GM12892 (cell line): ENCODE measurements at regions not wholly inside any gene's neighbourhood (a gene's known extent, or its start where the extent isn't known, plus 50 kb on each side); places are given as distances from the start of the nearest gene placed in this dataset.
"Not testable (repeated sequence)": the region's sequence is repeated elsewhere in the genome, so short reads cannot be mapped to it uniquely, and the experiment has no call there.

Experiments
- DNase-seq: peaks from one replicate; pipeline ENCODE4 v3.0.0; 2011; ENCODE audit not compliant: insufficient read length
- FAIRE-seq: peaks from 2 replicates; lab custom pipeline; 2011; peaks lifted over from hg19 to GRCh38; lab: Jason Lieb, UNC
- POLR2A ChIP-seq: IDR thresholded peaks from 2 replicates; pipeline ENCODE4 v1.6.1; 2011; ENCODE audit warnings: low read depth, low read length, control low read depth
- POLR2AphosphoS5 ChIP-seq: IDR thresholded peaks from 2 replicates; pipeline ENCODE4 v1.6.1; 2011; ENCODE audit warnings: low read depth, low read length, control low read depth
- TAF1 ChIP-seq: IDR thresholded peaks from 2 replicates; pipeline ENCODE4 v1.6.1; 2011; ENCODE audit warnings: low read depth, mild to moderate bottlenecking, control low read depth, low read length, borderline replicate concordance

GRCh38 chr6:21870076-21870730, 276.7 kb downstream of the SOX4 start:
- FAIRE-seq (peak; percentile 40), DNase-seq (no peak)
- TF ChIP-seq POLR2A: no peak
- no peak for TF ChIP-seq POLR2AphosphoS5
- no peak for TF ChIP-seq TAF1

- no peak for DNase-seq
- no peak for FAIRE-seq
- TF ChIP-seq POLR2AphosphoS5: no peak
- no peak for TF ChIP-seq POLR2A
- no peak for TF ChIP-seq TAF1
Measured at GRCh38 chr6:21871831-21872230, 278.3 kb downstream of the SOX4 start.

GRCh38 chr6:21872749-21873148, 279.2 kb downstream of the SOX4 start:
- DNase-seq (no peak), FAIRE-seq (no peak)
- TF ChIP-seq POLR2AphosphoS5: no peak
- TF ChIP-seq POLR2A: no peak
- no peak for TF ChIP-seq TAF1

- no peak for DNase-seq
- no peak for FAIRE-seq
- no peak for TF ChIP-seq TAF1
- no peak for TF ChIP-seq POLR2A
- no peak for TF ChIP-seq POLR2AphosphoS5
Measured at GRCh38 chr6:21873562-21873961, 280.0 kb downstream of the SOX4 start.

GRCh38 chr6:21874372-21874771, 280.8 kb downstream of the SOX4 start:
- FAIRE-seq (no peak), DNase-seq (no peak)
- no peak for TF ChIP-seq POLR2AphosphoS5
- no peak for TF ChIP-seq POLR2A
- TF ChIP-seq TAF1: no peak

GRCh38 chr6:21877037-21877436, 283.5 kb downstream of the SOX4 start:
- not testable (repeated sequence) for FAIRE-seq

GRCh38 chr6:21880249-21880648, 286.7 kb downstream of the SOX4 start:
- not testable (repeated sequence) for DNase-seq, FAIRE-seq

More at GRCh38 chr6:21877037-21877436, 283.5 kb downstream of the SOX4 start:
- DNase-seq: not testable (repeated sequence)

GRCh38 chr6:21881969-21882465, 288.5 kb downstream of the SOX4 start:
- no peak for TF ChIP-seq POLR2AphosphoS5
- no peak for TF ChIP-seq TAF1
- no peak for TF ChIP-seq POLR2A
- FAIRE-seq (no peak), DNase-seq (no peak)

GRCh38 chr6:21883595-21884328, 290.2 kb downstream of the SOX4 start:
- FAIRE-seq: no peak
- no peak for TF ChIP-seq POLR2AphosphoS5
- no peak for TF ChIP-seq TAF1
- TF ChIP-seq POLR2A: no peak
- no peak for DNase-seq

GRCh38 chr6:21885111-21885510, 291.6 kb downstream of the SOX4 start:
- no peak for TF ChIP-seq POLR2A
- no peak for TF ChIP-seq TAF1
- TF ChIP-seq POLR2AphosphoS5: no peak
- DNase-seq: no peak

GRCh38 chr6:21885532-21886114, 292.1 kb downstream of the SOX4 start:
- DNase-seq: no peak
- FAIRE-seq: no peak
- TF ChIP-seq POLR2A: no peak
- TF ChIP-seq POLR2AphosphoS5: no peak
- no peak for TF ChIP-seq TAF1

More at GRCh38 chr6:21885111-21885510, 291.6 kb downstream of the SOX4 start:
- no peak for FAIRE-seq

GRCh38 chr6:21886542-21887151, 293.1 kb downstream of the SOX4 start:
- FAIRE-seq (no peak), DNase-seq (no peak)
- no peak for TF ChIP-seq TAF1
- TF ChIP-seq POLR2A: no peak
- TF ChIP-seq POLR2AphosphoS5: no peak
